Epithelial cell of proximal tubule (primary cell): ENCODE measurements at regions not wholly inside any gene's neighbourhood (a gene's known extent, or its start where the extent isn't known, plus 50 kb on each side); places are given as distances from the start of the nearest gene placed in this dataset.
"Not testable (repeated sequence)": the region's sequence is repeated elsewhere in the genome, so short reads cannot be mapped to it uniquely, and the experiment has no call there.

Source experiments
- DNase-seq: peaks from one replicate; pipeline ENCODE4 v3.0.0-alpha.2; 2011; ENCODE audit warnings: low read depth
- H3K4me3 ChIP-seq: 2 replicates; pipeline ENCODE4 v1.5.1; 2011; ENCODE audit warnings: low read depth, mild to moderate bottlenecking, low read length
- CTCF ChIP-seq: conservative IDR thresholded peaks from 2 replicates; pipeline ENCODE4 v1.5.1; 2012; ENCODE audit warnings: low read depth, mild to moderate bottlenecking, low read length

- DNase-seq = no peak
- H3K4me3 ChIP-seq = no peak overlapping the region
These were observed 291.2 kb upstream of the LRP1B start for GRCh38 chr2:142422041-142422440.

GRCh38 chr2:142418699-142419098 lies 287.9 kb upstream of the LRP1B start:
- H3K4me3 ChIP-seq, DNase-seq: not testable (repeated sequence)

More at GRCh38 chr2:142422041-142422440, 291.2 kb upstream of the LRP1B start:
- no peak for TF ChIP-seq CTCF

DNA sequence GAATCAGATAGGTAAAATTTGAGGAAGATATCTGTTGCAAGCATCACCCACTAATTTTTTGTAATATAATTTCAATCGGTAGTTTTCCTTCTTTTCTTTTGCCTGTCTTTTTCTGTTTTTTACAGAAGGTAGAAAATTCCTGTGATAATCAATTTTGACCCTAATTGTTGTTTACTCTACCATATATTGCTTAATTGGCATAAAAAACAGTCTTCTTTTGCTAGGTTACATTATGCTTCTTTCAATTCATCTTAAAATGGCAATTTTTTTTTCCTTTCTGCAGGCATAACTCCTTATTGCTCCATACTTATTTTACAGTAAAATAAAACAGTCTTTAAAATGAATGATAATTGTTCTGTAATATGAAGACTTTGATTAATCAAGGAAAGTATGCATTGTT lies 286.2 kb upstream of the LRP1B start:
- no peak for TF ChIP-seq CTCF
- DNase-seq = no peak
- H3K4me3 ChIP-seq = no peak overlapping the region

DNA sequence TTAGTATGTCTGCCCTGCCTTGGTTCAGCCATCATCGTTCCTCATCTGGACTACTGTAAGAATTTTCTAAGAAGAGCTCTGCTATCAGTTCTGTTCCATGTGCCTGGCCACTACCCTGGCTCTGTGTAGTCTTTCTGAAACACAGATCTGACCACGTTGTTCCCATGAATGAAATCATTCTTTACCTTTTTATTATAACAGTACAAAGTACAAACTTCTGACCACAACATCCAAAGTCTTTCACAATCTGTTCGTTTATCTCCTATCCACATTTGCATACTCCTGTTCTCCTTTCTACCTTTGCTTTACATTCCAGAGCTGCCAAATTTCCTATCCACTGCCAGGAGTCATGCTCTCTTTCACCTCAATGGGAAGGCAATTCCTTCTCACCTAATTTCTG lies 284.6 kb upstream of the LRP1B start:
- H3K4me3 ChIP-seq = no peak overlapping the region
- no peak for TF ChIP-seq CTCF
- DNase-seq = no peak

DNA sequence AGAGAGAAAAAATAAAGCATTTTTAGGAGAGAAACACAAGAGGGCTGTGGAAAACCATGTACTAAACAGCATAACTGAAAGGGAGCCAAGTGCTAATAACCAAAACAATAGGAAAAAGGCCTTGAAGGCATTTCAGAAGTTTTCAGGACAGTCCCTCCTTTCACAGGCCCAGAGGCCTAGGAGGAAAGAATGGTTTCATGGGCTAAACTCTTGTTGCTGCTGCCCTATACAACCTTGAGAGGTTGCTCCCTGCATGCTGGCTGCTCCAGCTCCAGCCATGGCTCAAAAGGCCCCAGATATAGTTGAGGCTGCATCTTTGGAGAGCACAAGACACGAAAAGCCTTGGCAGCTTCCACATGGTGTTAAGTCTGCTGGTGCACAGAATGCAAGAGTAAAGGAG lies 267.4 kb upstream of the LRP1B start:
- no peak for DNase-seq
- TF ChIP-seq CTCF = no peak
- no peak overlapping the region for H3K4me3 ChIP-seq

DNA sequence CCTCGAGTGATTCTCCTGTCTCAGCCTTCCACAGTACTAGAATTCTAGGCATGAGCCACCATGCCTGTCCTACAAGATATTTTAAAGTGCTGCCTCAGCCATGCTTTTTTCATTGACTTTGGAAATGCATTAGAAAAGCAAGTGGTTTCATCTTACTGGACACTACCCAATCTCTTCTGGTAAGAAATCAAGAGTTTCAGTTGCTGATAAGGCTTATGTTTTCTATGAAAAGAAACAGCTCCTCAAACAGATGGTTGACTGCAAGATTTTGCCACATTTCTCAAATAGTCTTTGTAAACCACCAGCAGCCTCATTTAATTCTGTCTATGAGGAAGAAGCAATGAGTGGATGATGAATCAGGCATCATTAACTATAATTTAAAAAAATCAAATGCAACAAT lies 264.5 kb upstream of the LRP1B start:
- TF ChIP-seq CTCF = no peak
- no peak overlapping the region for H3K4me3 ChIP-seq
- DNase-seq = no peak

- no peak for TF ChIP-seq CTCF
- no peak overlapping the region for H3K4me3 ChIP-seq
- DNase-seq = no peak
These were observed 249.6 kb upstream of the LRP1B start for GRCh38 chr2:142380372-142380771.

DNA sequence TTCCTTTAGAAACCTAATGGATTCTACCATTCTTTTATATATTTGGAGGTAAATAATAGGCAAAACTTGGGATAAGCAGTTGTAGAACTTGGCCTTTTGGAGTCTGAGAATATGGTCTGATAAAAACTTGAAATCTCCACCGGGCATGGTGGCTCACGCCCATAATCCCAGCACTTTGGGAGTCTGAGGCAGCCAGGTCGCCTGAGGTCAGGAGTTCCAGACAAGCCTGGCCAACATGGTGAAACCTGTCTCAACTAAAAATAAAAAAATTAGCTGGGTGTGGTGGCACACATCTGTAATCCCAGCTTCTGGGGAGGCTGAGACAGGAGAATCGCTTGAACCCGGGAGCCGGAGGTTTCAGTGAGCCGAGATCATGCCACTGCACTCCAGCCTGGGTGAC lies 231.3 kb upstream of the LRP1B start:
- DNase-seq, H3K4me3 ChIP-seq: not testable (repeated sequence)
